HEK293 (cell line): ENCODE measurements at regions not wholly inside any gene's neighbourhood (a gene's known extent, or its start where the extent isn't known, plus 50 kb on each side); places are given as distances from the start of the nearest gene placed in this dataset.

ENCODE experiments used
- HOXA7 ChIP-seq: sonication (generic); formaldehyde crosslinking; IDR thresholded peaks from 2 replicates; pipeline ENCODE4 v1.8.1; 2022; ENCODE audit warnings: missing genetic modification reagents, borderline replicate concordance
- KLF10 ChIP-seq: fragments of 450-650 bp; IDR thresholded peaks from 2 replicates; pipeline ENCODE4 v1.5.1; 2018; ENCODE audit warnings: missing biosample characterization, mild to moderate bottlenecking, missing genetic modification characterization
- MZF1 ChIP-seq: fragments of 450-650 bp; formaldehyde crosslinking; IDR thresholded peaks from 2 replicates; pipeline ENCODE4 v1.5.1; 2017; ENCODE audit warnings: missing biosample characterization, missing genetic modification characterization, borderline replicate concordance
- SP2 ChIP-seq: fragments of 450-650 bp; formaldehyde crosslinking; IDR thresholded peaks from 2 replicates; pipeline ENCODE4 v1.5.1; 2016; ENCODE audit warnings: missing biosample characterization, missing genetic modification characterization
- ZBTB1 ChIP-seq: fragments of 450-650 bp; formaldehyde crosslinking; IDR thresholded peaks from 2 replicates; pipeline ENCODE4 v1.5.1; 2016; ENCODE audit warnings: missing biosample characterization, missing genetic modification characterization
- ZNF114 ChIP-seq: fragments of 450-650 bp; formaldehyde crosslinking; IDR thresholded peaks from 2 replicates; pipeline ENCODE4 v1.5.0; 2017; ENCODE audit warnings: missing biosample characterization, missing genetic modification characterization
- ZNF549 ChIP-seq: fragments of 450-650 bp; IDR thresholded peaks from 2 replicates; pipeline ENCODE4 v1.5.1; 2018; ENCODE audit warnings: missing biosample characterization, missing genetic modification characterization, mild to moderate bottlenecking, inconsistent platforms, moderate library complexity
- TF ChIP-seq, protein P1 (sequence below): fragments of 450-650 bp; IDR thresholded peaks from 2 replicates; pipeline ENCODE4 v1.5.1; 2018; ENCODE audit warnings: missing biosample characterization, missing genetic modification characterization
- TF ChIP-seq, protein P2 (sequence below): fragments of 450-650 bp; formaldehyde crosslinking; IDR thresholded peaks from 2 replicates; pipeline ENCODE4 v1.5.1; 2016; ENCODE audit warnings: missing biosample characterization, missing genetic modification characterization

DNA sequence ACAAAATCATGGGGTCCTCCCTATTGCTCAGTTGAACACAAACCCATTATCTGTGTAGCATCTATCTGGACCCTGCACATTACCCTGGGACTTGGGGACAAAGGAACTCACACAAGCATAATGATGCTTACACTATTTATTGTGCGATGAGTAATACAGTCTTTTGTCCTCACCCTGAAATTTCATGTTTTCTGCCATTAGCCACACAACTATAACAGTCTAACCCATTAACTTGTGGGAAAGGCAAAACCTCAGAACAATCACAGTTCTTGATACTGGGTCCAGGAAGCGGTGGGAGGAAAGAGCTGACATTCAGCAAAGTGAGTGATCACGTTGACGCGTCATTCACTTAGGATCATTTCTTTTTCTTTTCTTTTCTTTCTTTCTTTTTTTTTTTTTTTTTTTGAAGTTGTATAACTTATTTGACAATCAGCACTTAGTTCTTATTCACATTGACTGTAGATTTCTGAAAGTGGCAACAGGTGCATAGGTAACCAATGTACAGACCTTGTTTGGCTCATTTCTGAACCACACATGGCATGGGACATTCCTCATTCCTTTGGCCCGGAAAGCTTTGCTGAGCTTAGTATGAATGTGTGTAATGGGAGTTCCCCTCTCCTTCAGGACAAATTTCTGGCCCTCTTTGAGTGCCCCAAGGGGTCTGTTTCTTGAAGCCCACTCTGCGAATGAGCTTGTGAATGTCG, 94.8 kb upstream of the CNKSR3 start:
- TF ChIP-seq, protein P1, sequence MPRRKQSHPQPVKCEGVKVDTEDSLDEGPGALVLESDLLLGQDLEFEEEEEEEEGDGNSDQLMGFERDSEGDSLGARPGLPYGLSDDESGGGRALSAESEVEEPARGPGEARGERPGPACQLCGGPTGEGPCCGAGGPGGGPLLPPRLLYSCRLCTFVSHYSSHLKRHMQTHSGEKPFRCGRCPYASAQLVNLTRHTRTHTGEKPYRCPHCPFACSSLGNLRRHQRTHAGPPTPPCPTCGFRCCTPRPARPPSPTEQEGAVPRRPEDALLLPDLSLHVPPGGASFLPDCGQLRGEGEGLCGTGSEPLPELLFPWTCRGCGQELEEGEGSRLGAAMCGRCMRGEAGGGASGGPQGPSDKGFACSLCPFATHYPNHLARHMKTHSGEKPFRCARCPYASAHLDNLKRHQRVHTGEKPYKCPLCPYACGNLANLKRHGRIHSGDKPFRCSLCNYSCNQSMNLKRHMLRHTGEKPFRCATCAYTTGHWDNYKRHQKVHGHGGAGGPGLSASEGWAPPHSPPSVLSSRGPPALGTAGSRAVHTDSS (tag by site-specific recombination): no peak
- TF ChIP-seq, protein P2, sequence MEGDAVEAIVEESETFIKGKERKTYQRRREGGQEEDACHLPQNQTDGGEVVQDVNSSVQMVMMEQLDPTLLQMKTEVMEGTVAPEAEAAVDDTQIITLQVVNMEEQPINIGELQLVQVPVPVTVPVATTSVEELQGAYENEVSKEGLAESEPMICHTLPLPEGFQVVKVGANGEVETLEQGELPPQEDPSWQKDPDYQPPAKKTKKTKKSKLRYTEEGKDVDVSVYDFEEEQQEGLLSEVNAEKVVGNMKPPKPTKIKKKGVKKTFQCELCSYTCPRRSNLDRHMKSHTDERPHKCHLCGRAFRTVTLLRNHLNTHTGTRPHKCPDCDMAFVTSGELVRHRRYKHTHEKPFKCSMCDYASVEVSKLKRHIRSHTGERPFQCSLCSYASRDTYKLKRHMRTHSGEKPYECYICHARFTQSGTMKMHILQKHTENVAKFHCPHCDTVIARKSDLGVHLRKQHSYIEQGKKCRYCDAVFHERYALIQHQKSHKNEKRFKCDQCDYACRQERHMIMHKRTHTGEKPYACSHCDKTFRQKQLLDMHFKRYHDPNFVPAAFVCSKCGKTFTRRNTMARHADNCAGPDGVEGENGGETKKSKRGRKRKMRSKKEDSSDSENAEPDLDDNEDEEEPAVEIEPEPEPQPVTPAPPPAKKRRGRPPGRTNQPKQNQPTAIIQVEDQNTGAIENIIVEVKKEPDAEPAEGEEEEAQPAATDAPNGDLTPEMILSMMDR (tag by site-specific recombination): no peak
- TF ChIP-seq SP2 (tag by site-specific recombination) (no peak), ZNF114 (tag by site-specific recombination) (no peak), ZBTB1 (tag by site-specific recombination) (no peak), ZNF549 (tag by site-specific recombination) (no peak), MZF1 (tag by site-specific recombination) (no peak), HOXA7 (CRISPR knock-in tag) (no peak), KLF10 (no peak)
